ENCODE measurements at regions not wholly inside any gene's neighbourhood (a gene's known extent, or its start where the extent isn't known, plus 50 kb on each side); places are given as distances from the start of the nearest gene placed in this dataset.
"Not testable (repeated sequence)": the region's sequence is repeated elsewhere in the genome, so short reads cannot be mapped to it uniquely, and the experiment has no call there.

- no peak for TF ChIP-seq CTCF (IDR thresholded peaks at IDR 0.05; ENCODE audit: borderline replicate concordance, insufficient read depth, low read depth, low read length)
- H3K4me3 ChIP-seq (ENCODE audit: low read depth, low read length), result no peak overlapping the region
Observed at GRCh38 chr4:9592010-9592409, 147.8 kb downstream of the DEFB131A start.

- no peak for TF ChIP-seq CTCF (IDR thresholded peaks at IDR 0.05; ENCODE audit: borderline replicate concordance, insufficient read depth, low read depth, low read length)
- H3K4me3 ChIP-seq (ENCODE audit: low read depth, low read length), result no peak overlapping the region
Observed at GRCh38 chr4:9594948-9595347, 150.7 kb downstream of the DEFB131A start.

DNA sequence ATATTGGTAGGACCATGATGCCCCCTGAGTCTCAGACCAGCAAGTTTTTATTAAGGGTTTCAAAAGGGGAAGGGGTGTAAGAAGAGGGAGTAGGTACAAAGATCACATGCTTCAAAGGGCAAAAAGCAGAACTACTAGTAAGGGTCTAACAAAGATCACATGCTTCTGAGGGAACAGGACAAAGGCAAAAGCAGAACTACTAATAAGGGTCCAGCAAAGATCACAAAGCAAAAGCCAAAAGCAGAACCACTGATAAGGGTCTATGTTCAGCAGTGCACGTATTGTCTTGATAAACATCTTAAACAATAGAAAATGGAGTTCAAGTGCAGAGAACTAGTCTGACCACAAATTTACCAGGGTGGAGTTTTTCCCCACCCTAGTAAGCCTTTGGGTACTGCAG lies 151.3 kb downstream of the DEFB131A start:
- H3K4me3 ChIP-seq (ENCODE audit: low read depth, low read length), result not testable (repeated sequence)

DNA sequence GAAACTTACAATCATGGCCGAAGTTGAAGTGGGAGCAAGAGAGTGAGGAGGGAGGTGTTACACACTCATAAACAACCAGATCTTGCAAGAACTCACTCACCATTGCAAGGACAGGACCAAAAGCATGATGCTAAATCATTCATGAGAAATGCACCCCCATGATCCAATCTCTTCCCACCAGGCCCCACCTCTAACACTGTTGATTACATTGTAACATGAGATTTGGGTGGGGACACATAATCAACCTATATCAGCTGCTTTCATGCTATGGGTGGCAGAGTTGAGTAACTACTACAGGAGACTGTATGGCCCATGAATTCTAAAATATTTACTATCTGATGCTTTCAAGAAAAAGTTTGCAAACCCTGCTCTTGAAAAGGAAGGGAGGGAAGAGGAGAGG lies 155.1 kb downstream of the DEFB131A start:
- no peak overlapping the region for H3K4me3 ChIP-seq (ENCODE audit: low read depth, low read length)
- TF ChIP-seq CTCF (IDR thresholded peaks at IDR 0.05; ENCODE audit: borderline replicate concordance, insufficient read depth, low read depth, low read length), result no peak

GRCh38 chr4:9600246-9600645 lies 156.0 kb downstream of the DEFB131A start:
- TF ChIP-seq CTCF (IDR thresholded peaks at IDR 0.05; ENCODE audit: borderline replicate concordance, insufficient read depth, low read depth, low read length), result no peak
- H3K4me3 ChIP-seq (ENCODE audit: low read depth, low read length), result no peak overlapping the region

DNA sequence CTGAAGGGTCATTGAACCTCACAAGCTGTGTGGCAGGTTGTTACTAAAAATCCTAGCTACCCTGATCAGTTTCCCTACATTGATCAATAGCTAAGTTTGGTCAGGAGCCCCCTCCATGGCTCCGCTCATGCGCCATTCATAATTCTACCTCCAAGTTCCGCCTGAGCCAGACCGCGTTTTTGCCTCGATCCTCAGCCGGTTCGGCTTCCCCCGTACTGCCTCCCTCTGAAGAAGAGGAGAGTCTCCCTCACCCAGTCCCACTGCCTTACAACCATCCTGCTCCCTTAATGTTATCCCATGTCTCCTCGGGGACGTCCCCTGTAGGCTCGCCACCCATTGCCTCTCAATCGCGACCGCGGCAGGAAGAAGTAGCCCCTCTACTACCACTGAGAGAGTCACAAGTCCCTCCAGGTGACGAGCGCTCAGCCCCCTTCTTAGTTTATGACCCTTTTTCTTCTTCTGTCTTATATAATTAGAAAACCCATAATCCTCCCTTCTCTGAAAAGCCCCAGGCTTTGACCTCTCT lies 158.2 kb downstream of the DEFB131A start:
- no peak overlapping the region for H3K4me3 ChIP-seq (ENCODE audit: low read depth, low read length)
- no peak for TF ChIP-seq CTCF (IDR thresholded peaks at IDR 0.05; ENCODE audit: borderline replicate concordance, insufficient read depth, low read depth, low read length)

- not testable (repeated sequence) for H3K4me3 ChIP-seq (ENCODE audit: low read depth, low read length)
Observed at GRCh38 chr4:9604031-9604892, 160.0 kb downstream of the DEFB131A start.

DNA sequence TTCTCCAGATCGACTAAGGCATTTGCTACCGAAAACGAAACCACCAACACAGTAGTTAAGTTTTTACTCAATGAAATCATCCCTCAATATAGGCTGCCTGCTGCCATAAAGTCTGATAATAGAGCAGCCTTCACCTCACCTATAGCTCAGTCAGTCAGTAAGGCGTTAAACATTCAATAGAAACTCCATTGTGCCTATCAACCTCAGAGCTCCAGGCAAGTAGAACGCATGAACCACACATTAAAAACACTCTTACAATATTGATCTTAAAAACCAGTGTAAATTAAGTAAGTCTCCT lies 160.6 kb downstream of the DEFB131A start:
- not testable (repeated sequence) for H3K4me3 ChIP-seq (ENCODE audit: low read depth, low read length)

DNA sequence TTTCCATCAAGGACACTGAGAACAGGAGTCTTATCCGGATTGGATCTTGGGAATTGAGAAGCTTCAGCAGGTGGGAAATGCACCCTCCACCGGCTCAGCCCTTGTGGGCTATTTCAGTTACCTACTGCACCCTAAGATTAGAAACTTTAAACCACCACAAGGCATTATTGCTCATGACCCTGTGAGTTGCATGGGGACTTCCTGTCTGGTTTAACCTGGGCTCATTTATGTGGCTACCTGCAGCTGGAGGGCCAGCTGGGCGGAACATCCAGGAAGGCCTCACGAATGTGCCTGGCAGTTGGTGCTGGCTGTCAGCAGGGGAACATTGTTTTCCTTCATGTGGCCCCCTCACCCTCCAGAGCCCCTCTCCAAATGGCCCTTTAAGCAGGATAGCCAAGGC lies 164.1 kb downstream of the DEFB131A start:
- H3K4me3 ChIP-seq (ENCODE audit: low read depth, low read length), result no peak overlapping the region
- TF ChIP-seq CTCF (IDR thresholded peaks at IDR 0.05; ENCODE audit: borderline replicate concordance, insufficient read depth, low read depth, low read length), result no peak

- not testable (repeated sequence) for H3K4me3 ChIP-seq (ENCODE audit: low read depth, low read length)
Observed at GRCh38 chr4:9610321-9610720, 166.1 kb downstream of the DEFB131A start.

All from GM12875 (cell line).